HEK293 (cell line): ENCODE measurements at regions not wholly inside any gene's neighbourhood (a gene's known extent, or its start where the extent isn't known, plus 50 kb on each side); places are given as distances from the start of the nearest gene placed in this dataset.

Experiments used
- CTCF ChIA-PET: fragments of 350-600 bp; formaldehyde crosslinking; extraction: SDS; loops from one replicate; lab custom pipeline; 2021; ENCODE audit warnings: antibody characterized with exemption; lab: Yijun Ruan, JAX
- POLR2A ChIA-PET: fragments of 300-600 bp; formaldehyde crosslinking; extraction: SDS; loops from one replicate; lab custom pipeline; 2020; ENCODE audit warnings: antibody characterized with exemption, inconsistent platforms; lab: Yijun Ruan, JAX
- H3K27ac ChIP-seq: fragments of 200-500 bp; sonication (Bioruptor generic); 2 replicates; pipeline ENCODE4 v1.5.1; 2014; ENCODE audit warnings: low read depth, low read length, control low read depth, inconsistent platforms; ENCODE audit errors: extremely low read depth
- H3K36me3 ChIP-seq, 2 experiments: fragments of 200-500 bp in 1 of 2; sonication (Bioruptor generic) in 1 of 2; 1 replicate in 1 of 2; 2 replicates in 1 of 2; pipeline ENCODE4 v1.5.1; 2014 to 2017; ENCODE audit warnings: inconsistent platforms in 2 of 2, low read length in 2 of 2; ENCODE audit not compliant: control insufficient read depth in 2 of 2, insufficient read depth in 1 of 2
- H3K4me1 ChIP-seq: fragments of 200-500 bp; sonication (Bioruptor generic); 2 replicates; pipeline ENCODE4 v1.5.1; 2014; ENCODE audit warnings: mild to moderate bottlenecking, low read length, inconsistent platforms; ENCODE audit not compliant: control insufficient read depth, insufficient read depth
- H3K4me3 ChIP-seq: 2 replicates; pipeline ENCODE4 v1.5.1; 2011; ENCODE audit warnings: low read depth, mild to moderate bottlenecking, control low read depth, low read length, moderate library complexity
- H3K9me3 ChIP-seq: fragments of 200-500 bp; sonication (Bioruptor generic); 2 replicates; pipeline ENCODE4 v1.5.1; 2014; ENCODE audit warnings: low read depth, low read length, inconsistent platforms; ENCODE audit not compliant: control insufficient read depth, insufficient read depth
- CTCF ChIP-seq: fragments of 450-650 bp; formaldehyde crosslinking; IDR thresholded peaks from 2 replicates; pipeline ENCODE4 v1.5.1; 2016; ENCODE audit warnings: missing biosample characterization, missing genetic modification characterization
- GLI2 ChIP-seq: fragments of 450-650 bp; formaldehyde crosslinking; IDR thresholded peaks from 2 replicates; pipeline ENCODE4; 2017; ENCODE audit warnings: missing biosample characterization, missing genetic modification characterization, low read depth, borderline replicate concordance
- SALL2 ChIP-seq: fragments of 450-650 bp; formaldehyde crosslinking; IDR thresholded peaks from 2 replicates; pipeline ENCODE4 v1.5.0; 2017; ENCODE audit warnings: missing biosample characterization, mild to moderate bottlenecking, missing genetic modification characterization, borderline replicate concordance
- SCRT1 ChIP-seq: fragments of 450-650 bp; formaldehyde crosslinking; IDR thresholded peaks from 2 replicates; pipeline ENCODE4 v1.5.1; 2016; ENCODE audit warnings: missing biosample characterization, missing genetic modification characterization, borderline replicate concordance
- ZBTB1 ChIP-seq: fragments of 450-650 bp; formaldehyde crosslinking; IDR thresholded peaks from 2 replicates; pipeline ENCODE4 v1.5.1; 2016; ENCODE audit warnings: missing biosample characterization, missing genetic modification characterization
- ZBTB26 ChIP-seq: fragments of 450-650 bp; formaldehyde crosslinking; optimal IDR thresholded peaks from 2 replicates; pipeline ENCODE3; 2016; ENCODE audit warnings: missing biosample characterization, mild to moderate bottlenecking, missing genetic modification characterization
- ZBTB6 ChIP-seq: fragments of 450-650 bp; formaldehyde crosslinking; IDR thresholded peaks from 2 replicates; pipeline ENCODE4 v1.5.1; 2017; ENCODE audit warnings: missing biosample characterization, missing genetic modification characterization
- ZBTB7A ChIP-seq: fragments of 450-650 bp; formaldehyde crosslinking; IDR thresholded peaks from 2 replicates; pipeline ENCODE4 v1.5.1; 2016; ENCODE audit warnings: low read depth, missing biosample characterization, missing genetic modification characterization
- ZFP37 ChIP-seq: fragments of 450-650 bp; formaldehyde crosslinking; IDR thresholded peaks from 2 replicates; pipeline ENCODE4 v1.5.1; 2016; ENCODE audit warnings: missing biosample characterization, missing genetic modification characterization
- ZNF133 ChIP-seq: fragments of 450-650 bp; formaldehyde crosslinking; IDR thresholded peaks from 2 replicates; pipeline ENCODE4 v1.5.1; 2016; ENCODE audit warnings: missing biosample characterization, missing genetic modification characterization
- ZNF140 ChIP-seq: fragments of 450-650 bp; formaldehyde crosslinking; IDR thresholded peaks from 2 replicates; pipeline ENCODE4 v1.5.1; 2016; ENCODE audit warnings: missing biosample characterization, missing genetic modification characterization
- ZNF214 ChIP-seq: fragments of 450-650 bp; formaldehyde crosslinking; IDR thresholded peaks from 2 replicates; pipeline ENCODE4 v1.5.1; 2017; ENCODE audit warnings: missing biosample characterization, mild to moderate bottlenecking, missing genetic modification characterization, borderline replicate concordance
- ZNF24 ChIP-seq: fragments of 450-650 bp; formaldehyde crosslinking; IDR thresholded peaks from 2 replicates; pipeline ENCODE4 v1.5.1; 2016; ENCODE audit warnings: missing biosample characterization, missing genetic modification characterization
- ZNF266 ChIP-seq: fragments of 450-650 bp; formaldehyde crosslinking; IDR thresholded peaks from 2 replicates; pipeline ENCODE4 v1.5.1; 2016; ENCODE audit warnings: missing biosample characterization, missing genetic modification characterization, low read depth
- ZNF423 ChIP-seq: fragments of 450-650 bp; formaldehyde crosslinking; IDR thresholded peaks from 2 replicates; pipeline ENCODE4 v1.5.1; 2016; ENCODE audit warnings: missing biosample characterization, missing genetic modification characterization
- ZNF654 ChIP-seq: fragments of 450-650 bp; formaldehyde crosslinking; IDR thresholded peaks from 2 replicates; pipeline ENCODE4 v1.5.1; 2016; ENCODE audit warnings: low read depth, missing biosample characterization, missing genetic modification characterization
- ZNF660 ChIP-seq: fragments of 450-650 bp; IDR thresholded peaks from 2 replicates; pipeline ENCODE4 v1.5.1; 2018; ENCODE audit warnings: missing biosample characterization, mild to moderate bottlenecking, missing genetic modification characterization
- ZSCAN16 ChIP-seq: fragments of 450-650 bp; formaldehyde crosslinking; IDR thresholded peaks from 2 replicates; pipeline ENCODE4 v1.5.1; 2016; ENCODE audit warnings: missing biosample characterization, missing genetic modification characterization
- ZSCAN30 ChIP-seq: fragments of 450-650 bp; IDR thresholded peaks from 2 replicates; pipeline ENCODE4 v1.5.1; 2018; ENCODE audit warnings: missing biosample characterization, mild to moderate bottlenecking, missing genetic modification characterization, moderate library complexity
- TF ChIP-seq, protein P1 (sequence below): fragments of 450-650 bp; formaldehyde crosslinking; IDR thresholded peaks from 2 replicates; pipeline ENCODE4 v1.5.1; 2017; ENCODE audit warnings: missing biosample characterization, missing genetic modification characterization
- TF ChIP-seq, protein P2 (sequence below): fragments of 450-650 bp; formaldehyde crosslinking; IDR thresholded peaks from 2 replicates; pipeline ENCODE4; 2016; ENCODE audit warnings: missing biosample characterization, missing genetic modification characterization
- TF ChIP-seq, protein P3 (sequence below): fragments of 450-650 bp; formaldehyde crosslinking; IDR thresholded peaks from 2 replicates; pipeline ENCODE4 v1.5.1; 2016; ENCODE audit warnings: missing biosample characterization, missing genetic modification characterization

GRCh38 chr13:75220861-75221260 is 261.1 kb downstream of the TBC1D4 start (continued):
- TF ChIP-seq, protein P1, sequence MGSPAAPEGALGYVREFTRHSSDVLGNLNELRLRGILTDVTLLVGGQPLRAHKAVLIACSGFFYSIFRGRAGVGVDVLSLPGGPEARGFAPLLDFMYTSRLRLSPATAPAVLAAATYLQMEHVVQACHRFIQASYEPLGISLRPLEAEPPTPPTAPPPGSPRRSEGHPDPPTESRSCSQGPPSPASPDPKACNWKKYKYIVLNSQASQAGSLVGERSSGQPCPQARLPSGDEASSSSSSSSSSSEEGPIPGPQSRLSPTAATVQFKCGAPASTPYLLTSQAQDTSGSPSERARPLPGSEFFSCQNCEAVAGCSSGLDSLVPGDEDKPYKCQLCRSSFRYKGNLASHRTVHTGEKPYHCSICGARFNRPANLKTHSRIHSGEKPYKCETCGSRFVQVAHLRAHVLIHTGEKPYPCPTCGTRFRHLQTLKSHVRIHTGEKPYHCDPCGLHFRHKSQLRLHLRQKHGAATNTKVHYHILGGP, result no peak
- TF ChIP-seq, protein P2, sequence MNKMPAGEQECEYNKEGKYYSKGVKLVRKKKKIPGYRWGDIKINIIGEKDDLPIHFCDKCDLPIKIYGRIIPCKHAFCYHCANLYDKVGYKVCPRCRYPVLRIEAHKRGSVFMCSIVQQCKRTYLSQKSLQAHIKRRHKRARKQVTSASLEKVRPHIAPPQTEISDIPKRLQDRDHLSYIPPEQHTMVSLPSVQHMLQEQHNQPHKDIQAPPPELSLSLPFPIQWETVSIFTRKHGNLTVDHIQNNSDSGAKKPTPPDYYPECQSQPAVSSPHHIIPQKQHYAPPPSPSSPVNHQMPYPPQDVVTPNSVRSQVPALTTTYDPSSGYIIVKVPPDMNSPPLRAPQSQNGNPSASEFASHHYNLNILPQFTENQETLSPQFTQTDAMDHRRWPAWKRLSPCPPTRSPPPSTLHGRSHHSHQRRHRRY (tag by site-specific recombination), result no peak
- TF ChIP-seq ZBTB6 (no peak), GLI2 (tag by site-specific recombination) (no peak), ZBTB7A (tag by site-specific recombination) (no peak)

- no peak for TF ChIP-seq ZNF423 (tag by site-specific recombination)
- TF ChIP-seq, protein P3, sequence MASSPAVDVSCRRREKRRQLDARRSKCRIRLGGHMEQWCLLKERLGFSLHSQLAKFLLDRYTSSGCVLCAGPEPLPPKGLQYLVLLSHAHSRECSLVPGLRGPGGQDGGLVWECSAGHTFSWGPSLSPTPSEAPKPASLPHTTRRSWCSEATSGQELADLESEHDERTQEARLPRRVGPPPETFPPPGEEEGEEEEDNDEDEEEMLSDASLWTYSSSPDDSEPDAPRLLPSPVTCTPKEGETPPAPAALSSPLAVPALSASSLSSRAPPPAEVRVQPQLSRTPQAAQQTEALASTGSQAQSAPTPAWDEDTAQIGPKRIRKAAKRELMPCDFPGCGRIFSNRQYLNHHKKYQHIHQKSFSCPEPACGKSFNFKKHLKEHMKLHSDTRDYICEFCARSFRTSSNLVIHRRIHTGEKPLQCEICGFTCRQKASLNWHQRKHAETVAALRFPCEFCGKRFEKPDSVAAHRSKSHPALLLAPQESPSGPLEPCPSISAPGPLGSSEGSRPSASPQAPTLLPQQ (tag by site-specific recombination), result no peak
- no peak for TF ChIP-seq ZNF140 (tag by site-specific recombination)
- TF ChIP-seq SCRT1 (tag by site-specific recombination), result no peak
- no peak for TF ChIP-seq SALL2 (tag by site-specific recombination)
- TF ChIP-seq ZSCAN16 (tag by site-specific recombination), result no peak
- no peak for TF ChIP-seq ZNF24
- no peak for TF ChIP-seq ZNF214 (tag by site-specific recombination)
- TF ChIP-seq ZNF133 (tag by site-specific recombination), result no peak
- no peak overlapping the region for H3K4me3 ChIP-seq
These were observed 261.8 kb downstream of the TBC1D4 start for GRCh38 chr13:75220238-75220542.

DNA sequence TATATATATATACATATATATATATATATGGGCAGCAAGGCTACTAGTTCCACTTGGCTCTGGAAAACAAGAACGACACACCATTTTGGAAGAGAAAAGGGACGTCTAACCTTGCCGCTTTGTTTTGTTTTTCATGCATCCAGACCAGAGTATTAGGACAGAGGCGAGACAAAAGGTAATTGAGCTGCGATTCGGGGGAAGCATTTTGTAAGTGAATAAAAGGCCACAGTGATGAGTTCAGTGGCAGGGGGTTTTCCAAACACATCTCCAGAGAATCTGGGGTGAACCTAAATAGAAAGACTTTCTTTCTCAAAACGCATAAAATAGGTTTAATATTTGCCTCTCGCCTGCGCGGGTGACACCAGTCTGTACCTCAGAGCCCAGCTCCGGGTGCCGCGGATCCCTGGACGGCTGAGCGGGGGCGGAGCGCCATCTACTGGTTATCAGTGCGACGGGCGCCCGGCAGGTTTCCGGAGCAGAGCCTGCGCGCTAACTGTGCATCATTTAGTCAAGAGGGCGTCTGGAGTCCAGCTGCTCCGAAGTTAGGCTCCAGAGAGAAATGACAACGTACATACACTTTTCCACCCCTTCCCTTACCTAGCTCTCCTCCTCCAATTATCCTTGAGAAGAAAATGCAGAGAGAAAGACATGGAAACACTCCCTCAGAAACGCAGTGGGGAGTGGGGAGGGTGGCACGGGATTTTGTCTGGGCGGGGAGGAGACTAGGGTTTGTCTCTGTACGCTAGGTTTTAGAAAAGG is 262.3 kb downstream of the TBC1D4 start:
- Histone ChIP-seq H3K4me3 (peak overlapping the region; percentile 15), H3K9me3 (no peaks in the 10 kb centered on the region), H3K4me1 (no peaks in the 10 kb centered on the region), H3K27ac (no peak overlapping the region), H3K36me3 (no peaks in the 10 kb centered on the region)
- ChIA-PET CTCF (interaction anchor here (0.6 to 1.7 kb wide), 33 partner anchors 10 to 1496 kb away, joined by 3 to 11 read pairs (median 4); no protein-coding TSS in a partner anchor), POLR2A (no interaction called here)
- TF ChIP-seq ZNF266 (tag by site-specific recombination) (no peak), ZSCAN30 (peak; percentile 74), ZNF24 (0 out of 2 replicates have a peak, but pooled peaks have one; percentile 39), ZNF660 (tag by site-specific recombination) (peak; percentile 88), ZBTB26 (tag by site-specific recombination) (peak; percentile 42), CTCF (peak; percentile 81), ZNF654 (tag by site-specific recombination) (peak; percentile 97), ZFP37 (tag by site-specific recombination) (peak; percentile 55; the same call in 1 of the 2 replicates), ZNF140 (tag by site-specific recombination) (no peak), ZBTB1 (tag by site-specific recombination) (no peak)
- TF ChIP-seq, protein P3 (tag by site-specific recombination), result no peak

More at GRCh38 chr13:75220238-75220542, 261.8 kb downstream of the TBC1D4 start:
- ChIA-PET CTCF (interaction anchor here (0.6 to 1.7 kb wide), 20 partner anchors 11 to 1497 kb away, joined by 3 to 11 read pairs (median 4); no protein-coding TSS in a partner anchor), POLR2A (no interaction called here)
- Histone ChIP-seq H3K27ac (no peak overlapping the region), H3K36me3 (no peaks in the 10 kb centered on the region), H3K9me3 (no peaks in the 10 kb centered on the region), H3K4me1 (no peaks in the 10 kb centered on the region)
